Activated naive CD4-positive, alpha-beta T cell treated with anti-CD3 and anti-CD28 coated beads, Interleukin-2, amount 10 ng/mL, durations not matched to agents 7 days and 5 days (primary cell): ENCODE measurements at regions not wholly inside any gene's neighbourhood (a gene's known extent, or its start where the extent isn't known, plus 50 kb on each side); places are given as distances from the start of the nearest gene placed in this dataset.

Experiments used
- CTCF ChIA-PET: fragments of 350-600 bp; sonication (Branson Sonifier 250); formaldehyde crosslinking; loops from one replicate; lab custom pipeline; 2021; ENCODE audit warnings: antibody characterized with exemption; lab: Charles Lee
- DNase-seq: peaks from one replicate; pipeline ENCODE4 v3.0.0-alpha.2; 2020
- H3K27ac Mint-ChIP-seq: one replicate; pipeline ENCODE4 v1.8.0; 2021; ENCODE audit warnings: mild to moderate bottlenecking, moderate library complexity, mixed read lengths
- H3K27me3 Mint-ChIP-seq: one replicate; pipeline ENCODE4 v1.8.0; 2021; ENCODE audit warnings: mild to moderate bottlenecking, mixed read lengths
- H3K36me3 Mint-ChIP-seq: one replicate; pipeline ENCODE4 v1.8.0; 2021; ENCODE audit warnings: mixed read lengths
- H3K4me1 Mint-ChIP-seq: one replicate; pipeline ENCODE4 v1.8.0; 2021; ENCODE audit warnings: mixed read lengths
- H3K4me3 Mint-ChIP-seq: one replicate; pipeline ENCODE4 v1.8.0; 2021; ENCODE audit warnings: mild to moderate bottlenecking, moderate library complexity, mixed read lengths
- H3K9me3 Mint-ChIP-seq: one replicate; pipeline ENCODE4 v1.8.0; 2021; ENCODE audit warnings: mixed read lengths

DNA sequence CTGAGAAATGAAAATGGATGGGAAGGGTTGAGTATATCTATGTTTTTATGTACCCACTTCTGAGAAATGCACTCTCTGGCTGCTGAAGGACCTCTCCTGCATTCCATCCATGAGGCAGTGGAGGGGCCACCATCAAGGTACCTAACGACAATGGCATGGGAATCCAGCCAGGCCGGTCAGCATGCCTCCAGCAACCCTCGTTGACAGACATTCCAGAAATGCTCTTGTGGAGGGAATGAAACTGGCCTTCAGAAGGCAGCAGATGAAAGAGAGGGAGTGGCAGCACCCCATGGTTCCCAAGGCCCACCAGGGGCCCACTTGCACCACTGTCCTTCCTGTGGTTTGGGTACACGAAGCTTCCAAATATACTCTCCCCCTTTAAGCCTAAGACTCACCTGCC, 269.0 kb downstream of the ARHGAP12 start:
- Mint-ChIP-seq H3K4me1 (no peaks in the 10 kb centered on the region), H3K9me3 (no peaks in the 10 kb centered on the region), H3K4me3 (no peak overlapping the region), H3K27ac (no peak overlapping the region), H3K27me3 (peaks cover 5% of the 10 kb centered on the region), H3K36me3 (no peaks in the 10 kb centered on the region)
- no peak for DNase-seq
- CTCF ChIA-PET: no interaction called here

DNA sequence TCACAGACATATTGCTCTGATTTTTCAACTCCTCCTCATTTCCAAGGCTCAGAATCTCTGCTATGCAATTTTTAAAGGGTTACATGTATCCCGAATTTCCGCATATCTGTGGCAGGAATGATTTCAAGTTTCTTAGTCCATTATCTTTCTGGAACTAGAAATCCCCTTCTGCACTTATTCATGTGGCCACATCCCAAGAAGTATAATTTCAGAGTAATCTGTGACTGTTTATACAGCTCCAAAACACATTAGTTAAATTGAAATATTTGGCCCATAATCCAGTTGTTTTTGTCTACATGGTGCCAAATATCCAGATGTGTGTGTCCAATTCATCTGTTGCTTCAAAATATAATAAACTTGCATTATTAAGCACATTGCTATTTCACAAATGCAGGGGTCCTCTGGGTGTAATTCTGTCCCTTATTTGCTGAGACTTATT, 271.2 kb downstream of the ARHGAP12 start:
- H3K4me1 Mint-ChIP-seq: no peaks in the 10 kb centered on the region
- no peak overlapping the region for H3K4me3 Mint-ChIP-seq
- no peak overlapping the region for H3K27ac Mint-ChIP-seq
- H3K9me3 Mint-ChIP-seq: no peaks in the 10 kb centered on the region
- H3K36me3 Mint-ChIP-seq: no peaks in the 10 kb centered on the region
- no peak for DNase-seq
- peaks cover 5% of the 10 kb centered on the region for H3K27me3 Mint-ChIP-seq
- CTCF ChIA-PET: no interaction called here

DNA sequence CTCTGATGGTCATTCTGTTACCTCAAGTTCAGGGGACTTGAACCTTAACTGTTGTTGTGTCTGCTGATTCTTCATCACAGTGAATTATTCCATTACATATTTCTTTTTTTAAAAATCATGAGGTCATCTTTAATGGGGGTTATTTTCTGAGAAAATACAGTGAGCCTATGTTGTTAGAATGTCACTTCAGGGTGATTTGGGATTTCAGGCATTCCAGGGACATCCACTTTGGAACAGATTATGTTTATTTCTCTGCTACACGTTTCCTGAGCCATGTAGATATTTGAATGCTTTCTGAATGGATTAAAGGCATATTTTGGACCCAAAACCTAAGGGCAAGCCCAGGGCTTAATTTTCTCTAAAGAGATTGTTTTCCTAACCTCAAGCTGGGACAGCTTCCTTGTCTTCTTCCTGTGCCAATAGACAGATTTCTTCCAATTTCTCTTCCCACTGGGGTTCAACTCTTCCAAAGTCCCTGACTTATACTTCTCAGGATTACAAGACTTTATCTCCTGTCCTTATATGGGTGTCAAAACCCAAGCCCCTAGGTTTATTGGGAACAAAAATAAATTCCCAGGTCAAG, 271.7 kb downstream of the ARHGAP12 start:
- H3K27me3 Mint-ChIP-seq: peaks cover 5% of the 10 kb centered on the region
- no peaks in the 10 kb centered on the region for H3K36me3 Mint-ChIP-seq
- no peak overlapping the region for H3K27ac Mint-ChIP-seq
- no peaks in the 10 kb centered on the region for H3K9me3 Mint-ChIP-seq
- H3K4me1 Mint-ChIP-seq: no peaks in the 10 kb centered on the region
- CTCF ChIA-PET: no interaction called here
- no peak for DNase-seq
- no peak overlapping the region for H3K4me3 Mint-ChIP-seq

DNA sequence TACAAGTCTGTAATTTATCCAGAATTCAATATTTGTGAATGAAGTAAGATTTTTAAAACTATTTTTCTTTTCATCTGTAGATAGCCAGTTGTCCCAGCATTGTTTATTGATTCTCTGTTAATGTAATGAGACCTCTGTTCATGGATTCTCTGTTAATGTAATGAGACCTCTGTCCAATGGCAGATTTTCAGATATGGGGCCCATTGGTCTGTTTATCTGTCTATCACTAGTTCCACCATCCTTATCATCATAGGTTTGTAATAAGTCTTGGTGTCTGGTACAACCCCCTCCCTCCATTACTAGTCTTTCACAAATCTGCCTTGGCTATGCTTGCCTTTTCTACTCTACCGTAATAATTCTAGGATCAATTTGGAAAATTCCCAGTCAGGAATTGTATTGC, 276.6 kb downstream of the ARHGAP12 start:
- no peak overlapping the region for H3K4me3 Mint-ChIP-seq
- peaks cover 14% of the 10 kb centered on the region for H3K27me3 Mint-ChIP-seq
- H3K9me3 Mint-ChIP-seq: no peaks in the 10 kb centered on the region
- CTCF ChIA-PET: interaction anchor here (0.8 kb wide), 1 partner anchor 109 kb away, joined by 3 read pairs; no protein-coding TSS in a partner anchor
- H3K4me1 Mint-ChIP-seq: no peaks in the 10 kb centered on the region
- no peak overlapping the region for H3K27ac Mint-ChIP-seq
- H3K36me3 Mint-ChIP-seq: no peaks in the 10 kb centered on the region
- no peak for DNase-seq

DNA sequence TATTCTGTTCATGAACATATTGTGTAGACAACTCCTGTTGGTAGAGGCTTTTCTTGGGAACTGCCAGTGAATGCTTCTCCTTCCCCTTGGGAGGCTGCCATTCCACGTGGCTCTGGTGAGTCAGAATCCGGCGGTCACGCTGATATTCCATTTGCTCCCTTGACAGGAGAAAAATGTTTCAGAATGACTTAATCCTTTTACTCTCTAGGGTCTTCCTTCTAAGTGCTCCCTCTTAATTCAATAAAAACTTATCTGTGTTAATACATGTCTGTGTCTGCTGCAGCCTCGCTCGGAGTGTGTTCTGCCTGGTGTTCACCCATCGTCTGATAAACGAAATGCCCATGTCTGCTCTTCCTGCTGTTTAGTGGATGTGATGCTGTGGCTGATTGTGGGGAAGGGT, 278.6 kb downstream of the ARHGAP12 start:
- Mint-ChIP-seq H3K4me3 (no peak overlapping the region), H3K4me1 (no peaks in the 10 kb centered on the region), H3K36me3 (no peaks in the 10 kb centered on the region), H3K27me3 (peaks cover 13% of the 10 kb centered on the region), H3K27ac (no peak overlapping the region), H3K9me3 (no peaks in the 10 kb centered on the region)
- DNase-seq: no peak
- CTCF ChIA-PET: no interaction called here

DNA sequence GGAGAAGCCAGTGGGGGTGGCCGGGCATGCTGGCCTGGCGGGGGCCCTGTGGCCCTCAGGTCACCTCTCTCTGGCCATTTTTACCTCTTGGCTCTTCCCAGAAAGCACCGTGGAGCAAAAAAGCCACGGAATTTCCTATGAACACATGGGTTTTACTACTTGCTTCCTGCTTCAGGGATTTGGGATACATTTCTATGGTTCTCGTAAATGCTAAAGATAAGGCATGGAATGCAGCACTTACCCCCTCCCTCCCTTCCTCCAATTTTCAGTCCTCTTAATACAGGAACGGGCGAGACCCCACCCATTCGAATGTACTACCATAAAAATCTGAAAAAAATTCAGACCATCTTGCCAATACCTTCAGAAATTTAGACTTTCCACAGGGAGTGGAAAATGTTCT, 279.7 kb downstream of the ARHGAP12 start:
- Mint-ChIP-seq H3K27me3 (peaks cover 13% of the 10 kb centered on the region), H3K27ac (no peak overlapping the region), H3K36me3 (no peaks in the 10 kb centered on the region)

DNA sequence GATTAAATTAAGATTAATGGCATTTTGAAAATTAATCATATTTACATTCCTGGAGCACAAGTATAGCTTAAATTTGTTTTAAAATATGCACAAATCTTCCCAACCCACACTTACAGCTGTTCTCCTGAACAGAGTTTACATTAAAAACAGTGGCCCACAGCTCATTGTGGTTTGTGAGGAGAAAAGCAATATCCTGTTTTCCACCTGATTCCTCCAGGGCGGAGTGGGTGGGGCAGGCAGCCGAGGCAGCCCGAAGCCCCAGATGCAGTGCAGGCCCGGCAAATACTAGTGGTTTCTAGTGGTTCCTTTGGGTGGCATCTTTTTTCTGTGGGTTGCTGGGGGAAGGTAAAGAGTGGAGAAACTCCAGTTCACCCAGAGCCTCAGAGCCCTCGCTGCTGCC, 280.8 kb downstream of the ARHGAP12 start:
- no peak overlapping the region for H3K4me3 Mint-ChIP-seq

More for the DNA sequence above, 279.7 kb downstream of the ARHGAP12 start:
- H3K4me1 Mint-ChIP-seq: no peaks in the 10 kb centered on the region
- CTCF ChIA-PET: no interaction called here
- DNase-seq: no peak
- no peaks in the 10 kb centered on the region for H3K9me3 Mint-ChIP-seq
- no peak overlapping the region for H3K4me3 Mint-ChIP-seq

DNA sequence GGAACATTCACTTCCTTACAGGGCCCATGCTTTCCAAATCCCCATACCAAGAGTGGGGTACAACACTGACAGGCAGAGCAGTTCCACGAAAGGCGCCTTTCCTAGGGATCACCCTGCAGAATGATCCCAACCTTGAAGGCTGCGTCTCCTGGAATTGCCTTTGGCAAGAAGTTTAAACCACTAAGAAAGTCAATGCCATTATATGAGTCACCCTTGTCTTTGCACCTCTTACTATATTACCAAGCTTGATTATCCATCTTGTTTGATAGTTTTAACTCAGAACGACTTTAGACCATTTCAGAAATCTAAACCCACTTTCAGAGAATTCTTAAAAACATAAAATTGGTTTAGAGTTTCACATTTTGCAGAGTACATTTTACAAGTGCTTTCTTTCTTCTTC, 282.1 kb downstream of the ARHGAP12 start:
- no peaks in the 10 kb centered on the region for H3K36me3 Mint-ChIP-seq
- peaks cover 17% of the 10 kb centered on the region for H3K27me3 Mint-ChIP-seq
- H3K4me3 Mint-ChIP-seq: no peak overlapping the region
- CTCF ChIA-PET: no interaction called here
- no peak overlapping the region for H3K27ac Mint-ChIP-seq
- DNase-seq: no peak
- H3K9me3 Mint-ChIP-seq: no peaks in the 10 kb centered on the region
- no peaks in the 10 kb centered on the region for H3K4me1 Mint-ChIP-seq

More for the DNA sequence above, 280.8 kb downstream of the ARHGAP12 start:
- peaks cover 16% of the 10 kb centered on the region for H3K27me3 Mint-ChIP-seq
- H3K4me1 Mint-ChIP-seq: no peaks in the 10 kb centered on the region
- H3K9me3 Mint-ChIP-seq: no peaks in the 10 kb centered on the region
- H3K36me3 Mint-ChIP-seq: no peaks in the 10 kb centered on the region
- CTCF ChIA-PET: no interaction called here
- H3K27ac Mint-ChIP-seq: no peak overlapping the region
- no peak for DNase-seq

DNA sequence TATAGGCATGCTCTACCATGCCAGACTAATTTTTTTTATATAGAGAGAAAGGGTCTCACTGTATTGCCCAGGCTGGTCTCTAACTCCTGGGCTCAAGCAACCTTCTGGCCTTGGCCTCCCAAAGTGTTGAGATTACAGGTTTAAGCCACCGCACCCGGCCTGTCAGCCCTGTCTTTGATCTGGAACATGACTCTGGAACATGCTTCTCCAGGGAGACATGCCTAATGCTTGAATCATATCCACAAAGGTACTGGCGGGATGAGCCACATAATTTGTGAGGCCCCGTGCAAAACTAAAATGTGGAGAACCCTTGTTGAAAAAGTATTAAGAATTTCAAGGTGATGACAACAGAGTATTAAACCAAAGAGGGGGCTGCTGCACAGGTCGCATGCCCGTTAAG, 282.8 kb downstream of the ARHGAP12 start:
- CTCF ChIA-PET: interaction anchor here (0.8 kb wide), 1 partner anchor 10 kb away, joined by 3 read pairs; no protein-coding TSS in a partner anchor
- Mint-ChIP-seq H3K36me3 (no peaks in the 10 kb centered on the region), H3K9me3 (no peaks in the 10 kb centered on the region), H3K4me1 (no peaks in the 10 kb centered on the region), H3K27ac (no peak overlapping the region), H3K27me3 (peaks cover 12% of the 10 kb centered on the region), H3K4me3 (no peak overlapping the region)
- DNase-seq: no peak

DNA sequence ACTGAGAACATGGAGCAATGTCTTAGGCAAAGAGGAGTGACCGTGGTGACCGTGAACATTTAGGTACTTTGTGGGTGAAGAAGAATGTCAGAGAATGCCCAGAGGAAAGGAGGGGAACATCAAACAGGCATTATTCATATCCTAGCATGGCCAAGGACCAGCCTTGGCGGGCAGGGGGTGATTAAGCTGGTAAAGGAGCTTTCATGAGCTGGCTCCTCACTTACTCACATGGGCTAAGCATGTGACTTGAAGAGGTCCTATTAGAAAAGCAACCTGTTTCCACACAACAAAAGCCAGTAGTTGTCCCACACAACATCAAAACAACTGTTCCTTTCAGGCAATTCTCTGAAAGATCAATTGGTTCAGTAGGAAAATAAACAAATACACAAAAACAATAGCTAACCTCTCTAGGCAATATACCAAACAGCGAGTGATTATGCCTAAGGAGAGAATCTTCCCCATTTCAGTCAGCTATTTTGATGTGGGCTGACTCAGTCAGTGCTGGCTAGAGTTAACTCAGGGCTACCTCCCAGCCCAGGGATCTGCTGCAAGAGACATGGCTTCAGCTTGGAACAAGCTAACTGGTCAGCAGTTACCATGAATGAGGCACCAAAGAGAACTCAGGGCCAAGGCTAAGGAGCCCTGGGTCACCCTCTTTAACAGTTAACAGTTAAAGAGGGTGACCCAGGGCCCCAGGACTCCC, 283.5 kb downstream of the ARHGAP12 start:
- Mint-ChIP-seq H3K4me1 (no peaks in the 10 kb centered on the region), H3K27me3 (peaks cover 12% of the 10 kb centered on the region), H3K27ac (no peak overlapping the region), H3K4me3 (no peak overlapping the region), H3K36me3 (no peaks in the 10 kb centered on the region), H3K9me3 (no peaks in the 10 kb centered on the region)
- CTCF ChIA-PET: interaction anchor here (0.8 kb wide), 1 partner anchor 9 kb away, joined by 3 read pairs; no protein-coding TSS in a partner anchor
- DNase-seq: no peak

DNA sequence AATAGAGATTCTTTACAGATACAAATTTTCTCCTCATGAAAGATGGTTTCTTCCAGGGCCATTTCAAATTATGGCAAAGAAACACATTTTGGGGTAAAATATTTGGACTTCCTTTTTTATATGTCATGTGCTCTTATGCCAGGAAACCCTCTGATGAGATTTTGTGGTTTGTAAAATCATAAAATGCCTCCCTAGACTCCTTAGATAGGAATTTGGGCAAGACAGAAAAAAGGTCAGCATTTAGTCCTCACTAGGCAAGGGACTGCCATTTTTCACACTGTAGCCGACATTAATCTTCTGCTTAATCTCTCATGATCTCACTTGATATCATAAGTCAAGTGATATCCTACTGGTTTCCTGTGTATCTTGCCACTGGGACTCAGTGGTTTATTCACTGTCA, 286.4 kb downstream of the ARHGAP12 start:
- H3K4me1 Mint-ChIP-seq: no peaks in the 10 kb centered on the region
- no peak for DNase-seq
- H3K4me3 Mint-ChIP-seq: no peak overlapping the region
- no peaks in the 10 kb centered on the region for H3K36me3 Mint-ChIP-seq
- H3K9me3 Mint-ChIP-seq: peaks cover 8% of the 10 kb centered on the region
- no peak overlapping the region for H3K27ac Mint-ChIP-seq
- H3K27me3 Mint-ChIP-seq: peaks cover 5% of the 10 kb centered on the region
- CTCF ChIA-PET: no interaction called here

DNA sequence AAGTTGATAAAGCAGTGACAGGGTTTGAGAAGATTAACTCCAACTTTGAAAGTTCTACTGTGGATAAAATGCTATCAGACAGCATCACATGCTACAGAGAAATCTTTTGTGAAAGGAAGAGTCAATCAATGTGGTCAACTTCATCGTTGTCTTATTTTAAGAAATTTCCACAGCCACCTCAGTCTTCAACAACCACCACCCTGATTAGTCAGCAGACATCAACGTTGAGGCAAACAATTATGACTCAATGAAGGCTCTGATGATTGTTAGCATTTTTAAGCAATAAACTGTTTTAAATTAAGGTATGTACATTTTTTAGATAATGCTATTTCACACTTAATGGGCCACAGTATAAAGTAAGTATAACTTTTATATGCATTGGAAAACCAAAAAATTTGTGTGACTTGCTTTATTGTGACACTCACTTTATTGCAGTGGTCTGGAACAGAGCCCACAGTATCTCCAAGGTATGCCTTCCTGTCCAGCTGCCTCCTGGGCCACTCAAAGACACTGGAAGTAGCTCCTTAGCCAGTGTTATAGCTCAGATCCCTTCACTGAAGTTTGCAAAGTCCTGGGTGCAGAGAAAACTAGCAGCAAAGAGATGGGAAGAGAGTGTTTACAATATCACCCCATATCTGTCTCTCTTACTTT, 293.1 kb downstream of the ARHGAP12 start:
- no peak for DNase-seq
- Mint-ChIP-seq H3K36me3 (no peaks in the 10 kb centered on the region), H3K27ac (no peak overlapping the region), H3K4me3 (no peak overlapping the region), H3K27me3 (no peaks in the 10 kb centered on the region), H3K9me3 (peaks cover 8% of the 10 kb centered on the region), H3K4me1 (no peaks in the 10 kb centered on the region)
- CTCF ChIA-PET: interaction anchor here (1.0 kb wide), 1 partner anchor 10 kb away, joined by 3 read pairs; no protein-coding TSS in a partner anchor

DNA sequence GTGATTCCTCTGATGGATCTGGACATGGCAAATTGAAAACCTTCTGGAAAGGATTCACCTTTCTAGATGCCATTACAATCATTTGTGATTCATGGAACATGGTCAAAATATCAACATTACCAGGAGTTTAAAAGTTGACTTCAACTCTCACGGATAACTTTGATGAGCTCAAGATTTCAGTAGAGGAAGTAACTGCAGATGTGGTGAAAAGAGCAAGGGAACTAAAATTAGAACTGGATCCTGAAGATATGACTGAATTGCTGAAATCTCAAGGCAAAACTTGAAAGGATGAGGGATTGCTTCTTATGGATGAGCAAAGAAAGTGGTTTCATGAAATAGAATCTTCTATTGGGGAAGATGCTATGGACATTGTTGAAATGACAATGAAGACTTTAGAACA, 293.6 kb downstream of the ARHGAP12 start:
- no peak for DNase-seq
- Mint-ChIP-seq H3K27ac (no peak overlapping the region), H3K9me3 (peaks cover 8% of the 10 kb centered on the region), H3K27me3 (no peaks in the 10 kb centered on the region), H3K4me1 (no peaks in the 10 kb centered on the region), H3K36me3 (no peaks in the 10 kb centered on the region), H3K4me3 (no peak overlapping the region)
- CTCF ChIA-PET: no interaction called here

DNA sequence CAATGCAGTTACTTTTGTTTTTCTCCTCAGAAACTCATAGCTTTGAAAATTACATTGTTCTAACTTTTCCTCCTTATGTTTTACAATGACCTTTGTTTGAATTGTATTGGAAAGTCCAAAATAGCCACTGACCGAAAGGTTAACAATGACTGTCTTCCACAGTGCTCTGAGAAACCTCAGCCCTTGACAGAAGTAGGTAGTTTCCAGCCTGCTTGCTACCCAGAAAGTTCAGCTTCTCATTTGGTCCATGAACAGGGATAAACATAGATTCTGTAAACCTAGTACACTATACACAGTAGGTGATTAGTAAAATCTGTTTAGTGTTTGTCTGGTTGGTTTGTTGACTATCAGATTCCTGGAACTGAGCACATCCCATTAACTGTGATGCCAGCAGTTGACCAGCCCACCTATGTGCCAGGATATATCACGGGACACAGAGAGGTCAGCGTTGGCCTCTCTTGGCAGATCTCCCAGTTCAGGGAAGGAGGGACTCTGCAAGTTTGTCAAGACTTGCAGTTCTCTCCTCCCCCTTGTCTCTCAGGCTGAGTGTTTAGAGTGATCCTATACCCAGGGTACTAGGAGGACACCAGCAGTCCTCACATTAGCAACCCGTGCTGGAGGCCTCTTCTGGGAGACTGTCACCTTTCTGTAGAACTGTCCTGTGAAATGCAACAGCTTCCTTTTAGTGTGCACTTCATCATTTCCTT, 297.6 kb downstream of the ARHGAP12 start:
- Mint-ChIP-seq H3K27me3 (no peaks in the 10 kb centered on the region), H3K4me1 (no peaks in the 10 kb centered on the region), H3K36me3 (no peaks in the 10 kb centered on the region), H3K27ac (no peak overlapping the region), H3K9me3 (peaks cover 6% of the 10 kb centered on the region), H3K4me3 (no peak overlapping the region)
- CTCF ChIA-PET: no interaction called here
- DNase-seq: no peak
